ENCODE measurements at regions not wholly inside any gene's neighbourhood (a gene's known extent, or its start where the extent isn't known, plus 50 kb on each side); places are given as distances from the start of the nearest gene placed in this dataset.

DNA sequence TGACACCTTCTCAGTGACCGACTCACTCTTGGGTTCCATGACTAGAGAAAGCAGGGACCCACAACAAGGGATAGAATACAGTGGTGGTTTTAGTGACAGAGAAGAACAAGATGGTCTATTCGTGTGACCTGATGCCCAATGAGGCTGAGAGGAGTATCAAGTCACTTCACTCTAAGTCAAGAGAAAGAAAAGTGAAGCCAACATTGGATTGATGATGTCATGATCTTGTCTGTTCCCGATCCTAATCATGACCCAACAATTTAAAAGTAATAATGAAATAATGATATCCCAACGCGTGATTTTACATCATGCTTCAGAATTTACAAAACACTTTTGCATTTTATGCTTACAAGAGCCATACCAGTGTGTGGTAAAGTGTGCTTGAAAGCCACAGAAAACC is 155.6 kb upstream of the POU3F3 start (continued):
- TF ChIP-seq EP300 (conservative IDR thresholded peaks at IDR 0.05; ENCODE audit: poor library complexity, severe bottlenecking) (no peak), EZH2 (IDR thresholded peaks at IDR 0.05; ENCODE audit: borderline replicate concordance, insufficient read depth, low read length, poor library complexity, severe bottlenecking) (no peak), RAD21 (conservative IDR thresholded peaks at IDR 0.05) (no peak), POLR2AphosphoS5 (IDR thresholded peaks at IDR 0.05) (no peak)

DNA sequence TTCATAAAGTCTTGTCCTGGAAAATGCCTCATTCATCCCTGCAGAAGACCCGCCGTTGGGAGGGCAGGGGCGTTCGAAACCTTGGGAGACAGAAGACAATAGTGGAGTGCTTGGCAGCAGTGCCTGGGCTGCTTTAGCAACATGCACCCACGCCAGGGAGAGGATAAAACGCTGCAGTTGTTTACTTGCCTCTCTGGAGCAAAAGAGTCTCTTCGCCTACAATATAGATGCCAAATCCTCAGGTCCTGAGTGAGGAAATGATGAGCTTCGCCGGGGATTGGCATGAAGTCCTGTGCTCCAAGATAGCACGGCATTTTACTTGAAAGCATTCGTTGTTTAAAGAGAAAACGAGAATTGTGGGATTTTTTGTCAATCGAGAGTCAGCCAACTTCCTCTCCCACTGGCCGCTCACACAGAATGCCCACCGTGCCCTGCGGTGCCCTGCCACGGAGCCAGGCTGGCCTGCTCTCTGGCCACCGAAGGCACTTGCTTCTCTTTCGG is 152.5 kb upstream of the POU3F3 start:
- Histone ChIP-seq H4K20me1 (ENCODE audit: insufficient read depth) (no peaks in the 10 kb centered on the region), H3K9me2 (ENCODE audit: insufficient read depth, low read length) (no peaks in the 10 kb centered on the region), H3K4me2 (ENCODE audit: low read length) (peak overlapping the region; percentile 64), H3K27ac (ENCODE audit: low read length) (peak overlapping the region; percentile 56), H3K9ac (ENCODE audit: low read length) (no peak overlapping the region), H3K4me3 (ENCODE audit: low read length) (peak overlapping the region; percentile 56), H2AFZ (ENCODE audit: low read depth, low read length) (no peak overlapping the region), H3K36me3 (ENCODE audit: insufficient read depth, low read length) (no peaks in the 10 kb centered on the region), H3K79me2 (replicated peaks; ENCODE audit: insufficient read depth, low read length) (no peaks in the 10 kb centered on the region), H3K9me3 (ENCODE audit: low read length) (no peaks in the 10 kb centered on the region), H3F3A (ENCODE audit: insufficient read depth, low read length, poor library complexity, severe bottlenecking) (peaks cover 13% of the 10 kb centered on the region), H3K27me3 (ENCODE audit: insufficient read depth, low read depth, low read length) (no peaks in the 10 kb centered on the region)
- TF ChIP-seq, protein P1, sequence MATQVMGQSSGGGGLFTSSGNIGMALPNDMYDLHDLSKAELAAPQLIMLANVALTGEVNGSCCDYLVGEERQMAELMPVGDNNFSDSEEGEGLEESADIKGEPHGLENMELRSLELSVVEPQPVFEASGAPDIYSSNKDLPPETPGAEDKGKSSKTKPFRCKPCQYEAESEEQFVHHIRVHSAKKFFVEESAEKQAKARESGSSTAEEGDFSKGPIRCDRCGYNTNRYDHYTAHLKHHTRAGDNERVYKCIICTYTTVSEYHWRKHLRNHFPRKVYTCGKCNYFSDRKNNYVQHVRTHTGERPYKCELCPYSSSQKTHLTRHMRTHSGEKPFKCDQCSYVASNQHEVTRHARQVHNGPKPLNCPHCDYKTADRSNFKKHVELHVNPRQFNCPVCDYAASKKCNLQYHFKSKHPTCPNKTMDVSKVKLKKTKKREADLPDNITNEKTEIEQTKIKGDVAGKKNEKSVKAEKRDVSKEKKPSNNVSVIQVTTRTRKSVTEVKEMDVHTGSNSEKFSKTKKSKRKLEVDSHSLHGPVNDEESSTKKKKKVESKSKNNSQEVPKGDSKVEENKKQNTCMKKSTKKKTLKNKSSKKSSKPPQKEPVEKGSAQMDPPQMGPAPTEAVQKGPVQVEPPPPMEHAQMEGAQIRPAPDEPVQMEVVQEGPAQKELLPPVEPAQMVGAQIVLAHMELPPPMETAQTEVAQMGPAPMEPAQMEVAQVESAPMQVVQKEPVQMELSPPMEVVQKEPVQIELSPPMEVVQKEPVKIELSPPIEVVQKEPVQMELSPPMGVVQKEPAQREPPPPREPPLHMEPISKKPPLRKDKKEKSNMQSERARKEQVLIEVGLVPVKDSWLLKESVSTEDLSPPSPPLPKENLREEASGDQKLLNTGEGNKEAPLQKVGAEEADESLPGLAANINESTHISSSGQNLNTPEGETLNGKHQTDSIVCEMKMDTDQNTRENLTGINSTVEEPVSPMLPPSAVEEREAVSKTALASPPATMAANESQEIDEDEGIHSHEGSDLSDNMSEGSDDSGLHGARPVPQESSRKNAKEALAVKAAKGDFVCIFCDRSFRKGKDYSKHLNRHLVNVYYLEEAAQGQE (IDR thresholded peaks at IDR 0.05; ENCODE audit: borderline replicate concordance) = no peak
- TF ChIP-seq MXI1 (conservative IDR thresholded peaks at IDR 0.05; ENCODE audit: poor library complexity, severe bottlenecking) (no peak), POLR2AphosphoS5 (IDR thresholded peaks at IDR 0.05) (no peak), RAD21 (conservative IDR thresholded peaks at IDR 0.05) (no peak), EZH2 (IDR thresholded peaks at IDR 0.05; ENCODE audit: borderline replicate concordance, insufficient read depth, low read length, poor library complexity, severe bottlenecking) (no peak)
- TF ChIP-seq, protein P2, sequence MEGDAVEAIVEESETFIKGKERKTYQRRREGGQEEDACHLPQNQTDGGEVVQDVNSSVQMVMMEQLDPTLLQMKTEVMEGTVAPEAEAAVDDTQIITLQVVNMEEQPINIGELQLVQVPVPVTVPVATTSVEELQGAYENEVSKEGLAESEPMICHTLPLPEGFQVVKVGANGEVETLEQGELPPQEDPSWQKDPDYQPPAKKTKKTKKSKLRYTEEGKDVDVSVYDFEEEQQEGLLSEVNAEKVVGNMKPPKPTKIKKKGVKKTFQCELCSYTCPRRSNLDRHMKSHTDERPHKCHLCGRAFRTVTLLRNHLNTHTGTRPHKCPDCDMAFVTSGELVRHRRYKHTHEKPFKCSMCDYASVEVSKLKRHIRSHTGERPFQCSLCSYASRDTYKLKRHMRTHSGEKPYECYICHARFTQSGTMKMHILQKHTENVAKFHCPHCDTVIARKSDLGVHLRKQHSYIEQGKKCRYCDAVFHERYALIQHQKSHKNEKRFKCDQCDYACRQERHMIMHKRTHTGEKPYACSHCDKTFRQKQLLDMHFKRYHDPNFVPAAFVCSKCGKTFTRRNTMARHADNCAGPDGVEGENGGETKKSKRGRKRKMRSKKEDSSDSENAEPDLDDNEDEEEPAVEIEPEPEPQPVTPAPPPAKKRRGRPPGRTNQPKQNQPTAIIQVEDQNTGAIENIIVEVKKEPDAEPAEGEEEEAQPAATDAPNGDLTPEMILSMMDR (IDR thresholded peaks at IDR 0.05; ENCODE audit: poor library complexity, severe bottlenecking) = no peak

DNA sequence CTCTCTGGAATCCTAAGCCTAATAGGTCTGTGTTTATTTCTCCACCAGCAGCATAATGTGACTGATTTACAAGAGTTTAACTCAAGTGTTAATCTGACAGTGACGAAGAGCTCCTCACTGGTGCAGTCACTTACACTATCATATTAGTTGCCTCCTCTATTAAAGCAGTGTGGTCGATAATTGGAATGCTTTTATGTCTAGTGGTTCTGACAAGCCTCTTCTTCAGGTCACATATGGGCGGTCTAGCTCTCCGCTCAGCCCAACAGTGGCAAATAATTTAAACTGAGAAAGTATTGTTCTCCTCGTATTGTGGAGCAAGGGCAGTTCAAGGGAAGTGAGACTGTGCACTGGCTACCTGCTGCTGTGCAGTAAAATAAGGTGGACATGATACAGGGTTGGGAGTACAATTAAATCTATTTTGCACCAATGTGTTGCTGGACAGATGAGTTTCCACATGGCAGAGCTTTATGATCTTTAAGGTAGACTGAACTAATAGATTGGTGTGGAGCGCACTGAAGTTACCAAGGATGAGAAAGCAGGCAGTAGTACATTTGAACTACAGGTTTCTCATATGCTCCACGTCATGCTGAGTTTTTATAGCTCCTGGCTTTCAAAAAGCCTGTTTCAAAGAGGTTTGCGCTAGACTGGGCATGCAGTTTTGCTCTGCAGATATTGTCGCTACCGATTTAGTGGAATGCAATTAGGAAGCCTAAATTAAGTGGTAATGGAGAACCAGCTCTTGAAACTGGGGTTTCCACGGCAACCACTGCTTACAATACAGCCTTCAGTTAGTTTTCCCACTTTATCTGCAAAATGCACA is 151.7 kb upstream of the POU3F3 start:
- H3K9ac ChIP-seq (ENCODE audit: low read length) = peak overlapping the region; percentile 7
- H3K27me3 ChIP-seq (ENCODE audit: insufficient read depth, low read depth, low read length) = no peaks in the 10 kb centered on the region
- TF ChIP-seq, protein P1 (IDR thresholded peaks at IDR 0.05; ENCODE audit: borderline replicate concordance) = no peak
- TF ChIP-seq POLR2AphosphoS5 (IDR thresholded peaks at IDR 0.05) (peak; percentile 62), MXI1 (conservative IDR thresholded peaks at IDR 0.05; ENCODE audit: poor library complexity, severe bottlenecking) (no peak), TAF1 (IDR thresholded peaks at IDR 0.05; ENCODE audit: low read depth) (no peak), RAD21 (conservative IDR thresholded peaks at IDR 0.05) (peak; percentile 22), EZH2 (IDR thresholded peaks at IDR 0.05; ENCODE audit: borderline replicate concordance, insufficient read depth, low read length, poor library complexity, severe bottlenecking) (no peak), SMC3 (conservative IDR thresholded peaks at IDR 0.05; ENCODE audit: poor library complexity) (peak; percentile 17), EP300 (conservative IDR thresholded peaks at IDR 0.05; ENCODE audit: poor library complexity, severe bottlenecking) (peak; percentile 24)
- TF ChIP-seq, protein P2 (IDR thresholded peaks at IDR 0.05; ENCODE audit: poor library complexity, severe bottlenecking) = no peak
- peaks cover 13% of the 10 kb centered on the region for H3F3A ChIP-seq (ENCODE audit: insufficient read depth, low read length, poor library complexity, severe bottlenecking)
- H3K4me2 ChIP-seq (ENCODE audit: low read length) = peak overlapping the region; percentile 64
- H3K9me2 ChIP-seq (ENCODE audit: insufficient read depth, low read length) = no peaks in the 10 kb centered on the region
- H3K4me3 ChIP-seq (ENCODE audit: low read length) = peak overlapping the region; percentile 56
- no peak overlapping the region for H2AFZ ChIP-seq (ENCODE audit: low read depth, low read length)
- no peaks in the 10 kb centered on the region for H3K79me2 ChIP-seq (replicated peaks; ENCODE audit: insufficient read depth, low read length)
- no peaks in the 10 kb centered on the region for H3K9me3 ChIP-seq (ENCODE audit: low read length)
- no peaks in the 10 kb centered on the region for H3K36me3 ChIP-seq (ENCODE audit: insufficient read depth, low read length)
- H4K20me1 ChIP-seq (ENCODE audit: insufficient read depth) = no peaks in the 10 kb centered on the region
- peak overlapping the region; percentile 56 for H3K27ac ChIP-seq (ENCODE audit: low read length)
